GM19328 (cell line): ENCODE measurements at regions not wholly inside any gene's neighbourhood (a gene's known extent, or its start where the extent isn't known, plus 50 kb on each side); places are given as distances from the start of the nearest gene placed in this dataset.

ENCODE experiments used
- ATAC-seq: cut with Tn5 transposase; IDR thresholded peaks from one replicate; pipeline ENCODE4 v1.9.1; 2021; ENCODE audit warnings: mild to moderate bottlenecking, moderate library complexity; ENCODE audit not compliant: unreplicated experiment

- ATAC-seq, result no peak
Observed at GRCh38 chr5:118006219-118006618, 982.1 kb downstream of the DTWD2 start.

DNA sequence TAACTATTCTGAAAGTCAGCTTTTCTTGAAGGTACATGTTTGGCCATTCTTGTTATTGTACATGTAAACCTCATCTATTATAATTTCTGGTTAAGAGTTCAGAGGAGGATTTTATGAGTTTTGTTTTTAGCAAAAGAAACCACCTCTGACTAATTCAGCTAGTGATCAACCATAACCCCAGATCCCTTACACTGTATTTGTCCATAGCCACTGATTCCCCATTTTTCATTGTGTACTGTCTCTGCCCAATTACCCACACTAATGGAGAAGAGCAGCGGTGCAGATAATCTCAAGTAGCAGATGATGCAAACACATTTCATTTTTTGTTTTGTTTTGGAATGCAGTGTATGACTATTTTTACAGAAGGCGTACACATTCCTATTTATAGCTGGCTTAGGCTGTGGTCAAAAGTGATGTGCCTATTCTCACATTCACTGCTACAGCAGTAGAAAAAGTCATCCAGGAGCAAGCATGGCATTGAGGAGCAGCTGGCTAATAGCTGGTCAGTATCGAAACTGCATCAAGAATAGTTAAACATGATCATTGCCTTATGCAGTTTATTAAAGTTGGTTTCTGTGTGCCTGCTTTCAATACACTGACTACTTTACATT is 988.3 kb downstream of the DTWD2 start:
- ATAC-seq, result peak; percentile 57

GRCh38 chr5:117982691-117983090 is 1005.7 kb downstream of the DTWD2 start:
- no peak for ATAC-seq

DNA sequence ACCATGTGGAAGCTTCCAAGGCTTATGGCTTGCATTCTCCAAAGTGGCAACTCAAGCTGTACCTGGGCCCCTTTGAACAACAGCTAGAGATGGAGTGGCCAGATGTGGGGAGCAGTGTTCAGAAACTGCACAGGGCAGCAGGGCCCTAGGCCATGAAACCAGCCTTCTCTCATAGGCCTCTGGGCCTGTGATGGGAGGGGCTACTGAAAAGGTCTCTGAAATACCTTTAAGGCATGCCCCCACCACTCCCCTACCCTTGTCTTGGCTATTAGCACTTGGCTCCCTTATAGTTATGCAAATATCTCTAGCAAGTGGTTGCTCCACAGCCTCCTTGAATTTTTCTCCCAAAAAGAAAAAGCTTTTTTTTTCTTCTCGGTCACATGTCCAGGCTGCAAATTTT is 1014.6 kb downstream of the DTWD2 start:
- no peak for ATAC-seq

DNA sequence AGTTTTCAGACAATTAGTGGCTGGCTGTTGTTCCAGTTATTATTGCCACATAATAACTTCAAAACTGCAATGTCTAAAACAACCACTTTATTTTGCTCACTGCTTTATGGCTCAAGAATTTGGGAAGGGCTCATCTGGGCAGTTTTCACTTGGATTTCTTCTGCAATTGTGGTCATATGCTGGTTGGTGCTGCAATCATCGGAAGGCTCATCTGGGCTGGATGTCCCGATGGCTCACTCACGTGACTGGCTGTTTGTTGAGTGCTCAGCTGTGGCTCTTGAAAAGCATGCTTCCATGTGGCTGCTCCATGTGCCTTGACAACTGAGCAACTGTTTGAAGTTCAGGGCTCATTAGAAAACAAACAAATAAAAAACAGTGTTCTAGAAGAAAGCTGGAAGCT is 1032.5 kb downstream of the DTWD2 start:
- no peak for ATAC-seq

DNA sequence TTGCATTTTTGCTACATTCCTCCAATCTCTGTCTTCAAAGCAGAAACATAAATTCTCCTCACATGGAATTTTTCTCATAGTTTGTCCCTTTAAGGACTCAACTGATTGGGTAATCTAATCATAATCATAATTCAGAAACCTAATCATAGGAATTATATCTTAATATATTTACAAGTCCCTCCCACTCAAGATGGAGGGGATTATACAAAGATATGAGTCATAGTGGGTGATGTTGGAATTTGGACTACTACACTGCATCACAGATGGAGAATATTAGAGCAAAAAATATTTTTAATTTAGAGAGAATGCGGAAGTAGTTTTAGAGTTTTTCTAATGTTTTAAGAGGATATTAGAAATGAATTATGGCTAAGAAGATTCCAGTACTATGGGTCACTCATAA is 1034.0 kb downstream of the DTWD2 start:
- ATAC-seq, result no peak

DNA sequence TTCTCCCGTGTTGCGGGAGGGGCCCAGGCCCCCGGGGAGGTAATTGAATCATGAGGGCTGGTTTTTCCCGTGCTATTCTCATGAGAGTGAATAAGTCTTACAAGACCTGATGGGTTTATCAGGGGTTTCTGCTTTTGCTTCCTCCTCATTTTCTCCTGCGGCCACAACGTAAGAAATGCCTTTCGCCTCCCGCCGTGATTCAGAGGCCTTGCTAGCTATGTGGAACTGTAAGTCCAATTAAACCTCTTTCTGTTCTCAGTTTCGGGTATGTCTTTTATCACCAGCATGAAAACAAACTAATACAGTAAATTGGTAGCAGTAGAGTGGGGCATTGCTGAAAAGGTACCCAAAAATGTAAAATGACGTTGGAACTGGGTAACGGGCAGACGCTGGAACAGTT is 1035.1 kb downstream of the DTWD2 start:
- ATAC-seq, result no peak

DNA sequence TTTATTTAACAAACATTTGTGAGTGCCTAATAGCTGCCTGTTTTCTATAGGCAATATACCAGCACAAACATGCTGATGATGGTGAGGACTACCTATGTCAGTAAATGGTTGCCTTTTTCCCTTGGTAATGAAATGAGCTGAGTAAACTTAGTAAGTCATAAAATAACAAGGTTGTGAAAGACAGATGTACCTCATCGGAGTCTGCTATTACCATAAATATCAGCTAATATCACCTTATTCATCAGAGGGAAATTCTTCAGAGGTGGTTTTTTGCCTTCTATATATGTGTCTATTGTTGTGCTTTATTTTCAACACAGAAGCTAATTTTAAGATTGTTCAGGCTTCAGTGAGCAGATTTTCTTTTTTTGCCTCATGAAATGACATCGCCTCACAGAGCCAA is 1040.5 kb downstream of the DTWD2 start:
- ATAC-seq, result no peak

- no peak for ATAC-seq
Observed at GRCh38 chr5:117947121-117947520, 1041.2 kb downstream of the DTWD2 start.

DNA sequence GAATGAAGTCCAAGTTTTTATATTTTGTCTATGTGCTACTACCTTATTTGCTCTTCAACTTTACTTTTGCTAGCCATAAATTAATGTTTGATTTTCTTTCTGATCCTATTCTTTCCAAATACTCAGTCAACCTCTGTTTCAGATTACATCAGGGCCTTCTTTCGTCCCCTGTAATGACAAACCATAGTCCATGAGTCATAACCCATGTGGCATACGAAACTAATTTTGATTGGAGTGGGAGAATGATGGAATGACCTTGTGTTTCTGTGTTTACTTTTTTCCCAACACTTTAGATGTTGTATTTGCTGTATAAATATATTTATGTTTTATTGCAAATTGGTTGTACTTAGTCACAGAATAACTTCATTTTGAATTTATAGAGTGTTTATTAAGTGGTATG is 1043.1 kb downstream of the DTWD2 start:
- ATAC-seq, result no peak

DNA sequence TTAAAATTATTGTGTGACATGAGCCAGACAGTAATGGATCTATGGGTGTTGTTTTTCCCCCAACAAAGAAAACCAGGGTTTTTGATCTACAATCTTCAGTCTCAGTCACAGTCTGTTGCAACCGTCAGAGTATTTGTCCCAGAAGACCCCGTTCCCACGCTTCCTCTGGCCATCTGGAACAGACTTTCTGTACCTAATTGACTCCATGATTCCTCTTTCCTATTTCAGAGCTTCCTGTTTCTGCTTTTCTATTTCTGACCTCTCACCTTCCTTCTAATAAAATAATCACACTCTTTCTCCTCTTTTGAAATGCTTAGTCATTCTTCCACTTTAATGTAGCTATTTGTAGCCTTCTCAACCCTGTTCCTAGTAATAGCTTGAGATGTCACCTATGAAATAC is 1044.8 kb downstream of the DTWD2 start:
- no peak for ATAC-seq

DNA sequence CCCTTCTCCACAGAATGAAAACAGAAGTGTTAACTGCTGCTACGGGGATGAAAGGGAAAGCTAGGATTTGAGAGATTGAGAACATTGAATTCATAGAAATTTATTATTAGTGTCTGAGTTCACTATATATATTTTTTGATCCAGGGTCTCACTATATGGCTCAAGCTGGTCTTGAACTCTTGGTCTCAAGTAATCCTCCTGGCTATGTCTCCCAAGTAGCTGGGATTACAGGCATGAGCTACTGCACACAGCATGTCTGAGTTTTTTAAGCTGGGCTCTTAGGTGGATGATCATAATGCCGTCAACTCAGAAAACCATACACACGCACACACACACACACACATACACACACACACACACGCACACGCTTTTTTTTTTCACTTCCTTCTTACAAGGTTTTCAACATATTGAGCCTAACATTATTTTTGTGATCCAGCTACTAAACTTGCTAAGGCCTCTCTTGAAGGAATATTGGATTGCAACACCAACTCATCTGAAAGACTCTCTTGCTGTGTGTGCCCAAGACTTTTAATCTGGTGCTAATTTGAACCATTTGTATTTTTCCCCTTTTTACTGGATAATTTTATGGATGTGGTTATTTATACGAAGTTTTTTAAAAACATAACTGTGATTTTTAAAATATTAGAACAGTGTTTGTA is 1045.4 kb downstream of the DTWD2 start:
- ATAC-seq, result no peak

GRCh38 chr5:117893211-117893610 is 1095.1 kb downstream of the DTWD2 start:
- no peak for ATAC-seq

DNA sequence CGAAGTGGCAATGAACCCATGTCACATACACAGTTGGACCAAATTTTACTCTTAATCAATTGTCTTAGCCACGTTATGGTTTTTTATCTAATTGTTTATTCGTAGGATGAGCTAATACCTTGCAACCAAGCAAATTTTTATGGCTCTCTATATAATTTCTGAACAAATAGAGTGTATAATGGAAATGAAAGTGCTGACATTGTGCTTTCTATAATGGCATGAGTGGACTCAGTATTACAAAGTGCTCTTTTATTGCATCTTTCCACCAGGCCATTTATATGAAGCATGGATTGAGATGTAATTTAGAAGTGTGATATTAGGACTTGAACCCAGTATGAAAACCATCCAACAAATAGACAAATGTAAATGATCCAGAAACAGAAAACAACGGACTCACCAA is 1096.0 kb downstream of the DTWD2 start:
- no peak for ATAC-seq

DNA sequence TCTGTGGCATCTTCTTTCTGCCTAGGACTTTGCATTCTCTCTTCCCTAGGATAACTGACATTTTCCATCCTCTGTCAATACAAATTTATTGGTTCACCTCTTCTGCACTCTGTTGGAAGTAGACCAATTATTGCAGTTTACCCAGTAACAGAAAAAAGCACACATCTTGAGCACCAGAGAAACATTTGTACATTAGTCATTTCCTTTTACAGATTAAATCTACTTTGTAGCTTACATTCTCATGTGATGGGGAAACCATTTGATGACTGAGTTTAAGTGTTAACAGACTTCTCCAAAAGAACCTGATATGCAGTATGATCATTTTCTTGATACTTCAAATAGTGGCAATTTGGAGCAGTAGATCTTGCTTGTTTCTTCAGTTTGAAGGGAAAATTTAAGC is 1098.8 kb downstream of the DTWD2 start:
- ATAC-seq, result no peak

- ATAC-seq, result peak; percentile 77
Observed at GRCh38 chr5:117888688-117889087, 1099.7 kb downstream of the DTWD2 start.

- no peak for ATAC-seq
Observed at GRCh38 chr5:117881426-117882230, 1106.7 kb downstream of the DTWD2 start.

- ATAC-seq, result no peak
Observed at GRCh38 chr5:117880932-117881331, 1107.4 kb downstream of the DTWD2 start.

- ATAC-seq, result no peak
Observed at GRCh38 chr5:117877731-117878130, 1110.6 kb downstream of the DTWD2 start.

- ATAC-seq, result no peak
Observed at GRCh38 chr5:117872798-117873368, 1115.5 kb downstream of the DTWD2 start.

- no peak for ATAC-seq
Observed at GRCh38 chr5:117869596-117869995, 1118.8 kb downstream of the DTWD2 start.
